ENCODE measurements at regions not wholly inside any gene's neighbourhood (a gene's known extent, or its start where the extent isn't known, plus 50 kb on each side); places are given as distances from the start of the nearest gene placed in this dataset.

DNA sequence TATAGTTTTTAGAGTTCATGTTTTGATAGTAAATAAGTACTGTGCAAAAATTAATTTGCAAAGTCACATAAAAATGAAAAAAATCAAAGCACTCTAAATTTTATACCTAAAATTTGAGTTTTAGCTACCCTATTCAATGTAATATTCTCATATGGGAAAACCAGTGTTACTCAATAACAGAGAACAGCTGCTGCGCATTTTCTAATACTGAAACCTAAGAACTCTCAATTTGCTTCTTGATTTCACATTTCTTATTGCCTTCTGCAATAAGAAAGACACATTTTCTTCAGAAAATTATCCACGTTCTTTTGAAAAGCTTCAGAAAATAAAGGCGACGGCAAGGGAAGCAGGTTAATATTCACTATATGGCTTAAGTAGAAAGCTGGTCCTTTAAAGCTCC is 199.1 kb upstream of the CCDC150 start:
- no peak overlapping the region for H3K4me3 ChIP-seq (ENCODE audit: low read depth, low read length)
- FAIRE-seq (no peak), DNase-seq (ENCODE audit: low read depth) (no peak)
- no peaks in the 10 kb centered on the region for H3K36me3 ChIP-seq (ENCODE audit: control insufficient read depth, insufficient read depth, low read length)
- no peaks in the 10 kb centered on the region for H3K27me3 ChIP-seq (ENCODE audit: control insufficient read depth, insufficient read depth, low read length)
- TF ChIP-seq, protein P1, sequence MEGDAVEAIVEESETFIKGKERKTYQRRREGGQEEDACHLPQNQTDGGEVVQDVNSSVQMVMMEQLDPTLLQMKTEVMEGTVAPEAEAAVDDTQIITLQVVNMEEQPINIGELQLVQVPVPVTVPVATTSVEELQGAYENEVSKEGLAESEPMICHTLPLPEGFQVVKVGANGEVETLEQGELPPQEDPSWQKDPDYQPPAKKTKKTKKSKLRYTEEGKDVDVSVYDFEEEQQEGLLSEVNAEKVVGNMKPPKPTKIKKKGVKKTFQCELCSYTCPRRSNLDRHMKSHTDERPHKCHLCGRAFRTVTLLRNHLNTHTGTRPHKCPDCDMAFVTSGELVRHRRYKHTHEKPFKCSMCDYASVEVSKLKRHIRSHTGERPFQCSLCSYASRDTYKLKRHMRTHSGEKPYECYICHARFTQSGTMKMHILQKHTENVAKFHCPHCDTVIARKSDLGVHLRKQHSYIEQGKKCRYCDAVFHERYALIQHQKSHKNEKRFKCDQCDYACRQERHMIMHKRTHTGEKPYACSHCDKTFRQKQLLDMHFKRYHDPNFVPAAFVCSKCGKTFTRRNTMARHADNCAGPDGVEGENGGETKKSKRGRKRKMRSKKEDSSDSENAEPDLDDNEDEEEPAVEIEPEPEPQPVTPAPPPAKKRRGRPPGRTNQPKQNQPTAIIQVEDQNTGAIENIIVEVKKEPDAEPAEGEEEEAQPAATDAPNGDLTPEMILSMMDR (IDR thresholded peaks at IDR 0.05; ENCODE audit: insufficient read depth, low read length, severe bottlenecking), result no peak

DNA sequence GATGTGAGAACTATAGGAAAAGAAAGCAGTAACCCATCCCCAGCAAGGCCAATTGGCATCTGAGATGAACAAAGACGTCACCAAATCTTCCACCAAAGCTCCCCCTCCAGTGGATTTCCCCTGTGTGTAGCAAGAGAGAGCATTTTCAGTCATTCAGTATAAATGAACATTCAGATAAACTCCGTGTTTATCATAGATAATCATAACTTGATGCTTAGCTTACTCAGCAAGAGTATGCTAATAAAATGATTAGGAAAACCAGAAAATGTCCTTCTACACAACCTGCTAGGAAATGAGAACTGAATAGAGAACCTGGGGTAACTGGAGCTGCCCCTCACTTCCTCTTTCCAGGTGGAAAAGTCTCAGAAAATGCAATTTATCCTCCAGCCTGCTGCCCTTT is 198.0 kb upstream of the CCDC150 start:
- no peaks in the 10 kb centered on the region for H3K36me3 ChIP-seq (ENCODE audit: control insufficient read depth, insufficient read depth, low read length)
- FAIRE-seq, result no peak
- DNase-seq (ENCODE audit: low read depth), result no peak
- no peaks in the 10 kb centered on the region for H3K27me3 ChIP-seq (ENCODE audit: control insufficient read depth, insufficient read depth, low read length)
- TF ChIP-seq, protein P1 (IDR thresholded peaks at IDR 0.05; ENCODE audit: insufficient read depth, low read length, severe bottlenecking), result no peak
- no peak overlapping the region for H3K4me3 ChIP-seq (ENCODE audit: low read depth, low read length)

DNA sequence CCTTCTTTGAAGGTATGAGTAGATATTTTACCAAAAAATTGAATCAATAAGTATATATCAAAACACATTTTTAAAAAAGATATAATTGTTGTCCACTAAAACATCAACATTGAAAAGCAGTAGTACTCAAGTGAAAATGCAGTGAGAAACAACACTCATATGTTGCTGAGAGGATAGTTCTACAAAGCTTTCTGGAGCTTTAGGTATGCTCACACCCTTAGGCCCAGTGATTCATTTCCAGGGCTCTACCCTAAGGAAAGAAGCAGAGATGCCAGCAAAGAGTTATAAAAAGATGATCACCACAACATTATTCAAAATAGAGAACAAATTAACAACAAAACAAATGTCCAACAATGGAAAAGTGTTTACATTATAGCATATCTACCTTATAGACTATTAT is 197.3 kb upstream of the CCDC150 start:
- TF ChIP-seq, protein P1 (IDR thresholded peaks at IDR 0.05; ENCODE audit: insufficient read depth, low read length, severe bottlenecking), result no peak
- Histone ChIP-seq H3K4me3 (ENCODE audit: low read depth, low read length) (no peak overlapping the region), H3K36me3 (ENCODE audit: control insufficient read depth, insufficient read depth, low read length) (no peaks in the 10 kb centered on the region), H3K27me3 (ENCODE audit: control insufficient read depth, insufficient read depth, low read length) (no peaks in the 10 kb centered on the region)
- FAIRE-seq (no peak), DNase-seq (ENCODE audit: low read depth) (peak; percentile 15)

DNA sequence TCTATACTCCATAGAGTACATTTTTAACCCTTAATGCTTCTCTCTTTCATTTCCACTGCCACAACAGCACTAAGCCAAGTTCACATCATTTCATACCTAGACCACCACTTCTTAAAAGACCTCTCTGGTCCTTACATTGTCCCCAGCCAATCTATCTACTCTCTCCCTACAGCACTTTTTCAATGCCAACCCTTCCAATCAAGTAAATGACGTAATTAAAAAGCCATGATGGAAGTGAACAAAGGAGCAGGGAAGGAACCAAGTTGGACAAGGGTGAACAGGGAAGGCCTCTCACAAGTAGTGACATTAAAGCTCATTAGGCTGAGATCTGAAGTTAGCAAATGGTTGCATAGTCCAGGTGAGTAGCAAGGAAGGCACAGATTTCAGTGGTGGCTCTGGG is 195.1 kb upstream of the CCDC150 start:
- H3K4me3 ChIP-seq (ENCODE audit: low read depth, low read length), result no peak overlapping the region
- FAIRE-seq, result no peak

DNA sequence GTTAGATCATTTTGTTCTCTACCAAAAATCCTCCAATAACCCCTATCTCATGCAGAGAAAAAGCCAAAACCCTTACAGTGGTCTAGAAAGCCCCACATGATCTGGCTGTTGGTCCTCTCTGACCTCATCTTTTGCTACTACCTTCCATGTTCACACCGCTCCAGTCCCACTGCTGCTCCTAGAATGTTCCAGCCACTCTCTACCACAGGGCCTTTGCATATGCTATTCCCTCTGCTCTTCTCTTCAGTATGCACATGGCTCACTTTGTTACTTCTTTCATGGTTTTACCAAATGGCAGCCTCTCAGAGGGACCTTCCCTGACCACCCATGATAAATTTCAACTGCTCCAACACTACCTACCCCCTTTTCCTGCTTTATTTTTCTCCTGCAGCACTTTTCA is 193.5 kb upstream of the CCDC150 start:
- H3K4me3 ChIP-seq (ENCODE audit: low read depth, low read length), result no peak overlapping the region
- TF ChIP-seq, protein P1 (IDR thresholded peaks at IDR 0.05; ENCODE audit: insufficient read depth, low read length, severe bottlenecking), result no peak
- no peaks in the 10 kb centered on the region for H3K27me3 ChIP-seq (ENCODE audit: control insufficient read depth, insufficient read depth, low read length)
- H3K36me3 ChIP-seq (ENCODE audit: control insufficient read depth, insufficient read depth, low read length), result no peaks in the 10 kb centered on the region
- DNase-seq (ENCODE audit: low read depth) (no peak), FAIRE-seq (no peak)

More for the DNA sequence above, 195.1 kb upstream of the CCDC150 start:
- TF ChIP-seq, protein P1 (IDR thresholded peaks at IDR 0.05; ENCODE audit: insufficient read depth, low read length, severe bottlenecking), result no peak
- Histone ChIP-seq H3K27me3 (ENCODE audit: control insufficient read depth, insufficient read depth, low read length) (no peaks in the 10 kb centered on the region), H3K36me3 (ENCODE audit: control insufficient read depth, insufficient read depth, low read length) (no peaks in the 10 kb centered on the region)
- no peak for DNase-seq (ENCODE audit: low read depth)

DNA sequence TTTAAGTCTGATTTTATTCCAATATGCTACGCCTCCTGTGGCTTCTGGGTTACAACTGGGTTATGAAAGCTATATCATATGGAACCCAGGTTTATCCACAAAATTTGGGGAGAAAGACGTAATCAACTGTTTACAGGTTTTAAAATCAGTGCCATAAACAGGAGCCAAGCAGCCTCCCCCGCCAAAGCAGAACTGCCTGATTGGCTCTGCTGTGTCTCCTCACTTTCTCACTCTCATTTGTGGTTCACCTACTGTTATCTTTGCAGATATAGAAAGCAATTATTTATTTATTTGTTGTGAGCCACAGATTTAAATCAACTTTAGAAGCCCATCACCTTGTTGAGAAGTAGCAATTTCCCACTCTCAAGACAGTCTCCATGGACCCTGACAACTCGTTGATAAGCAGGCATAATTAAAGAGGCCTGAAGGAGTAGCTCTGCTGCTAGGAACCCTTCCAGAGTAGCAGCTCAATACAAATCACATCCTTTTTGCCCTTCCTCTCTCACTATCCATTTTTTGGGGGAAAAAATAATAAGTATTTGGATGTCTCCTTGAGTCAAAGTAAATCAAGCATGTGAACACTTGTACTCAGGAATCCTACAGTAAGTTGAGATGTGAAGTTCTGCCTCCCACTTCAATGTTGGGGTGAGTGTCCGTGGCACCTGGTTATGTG is 191.0 kb upstream of the CCDC150 start:
- TF ChIP-seq, protein P1 (IDR thresholded peaks at IDR 0.05; ENCODE audit: insufficient read depth, low read length, severe bottlenecking), result no peak
- no peak overlapping the region for H3K4me3 ChIP-seq (ENCODE audit: low read depth, low read length)
- FAIRE-seq (no peak), DNase-seq (ENCODE audit: low read depth) (no peak)
- no peaks in the 10 kb centered on the region for H3K27me3 ChIP-seq (ENCODE audit: control insufficient read depth, insufficient read depth, low read length)
- H3K36me3 ChIP-seq (ENCODE audit: control insufficient read depth, insufficient read depth, low read length), result no peaks in the 10 kb centered on the region
